NT2/D1 (cell line): ENCODE measurements at regions not wholly inside any gene's neighbourhood (a gene's known extent, or its start where the extent isn't known, plus 50 kb on each side); places are given as distances from the start of the nearest gene placed in this dataset.
"Not testable (repeated sequence)": the region's sequence is repeated elsewhere in the genome, so short reads cannot be mapped to it uniquely, and the experiment has no call there.

Experiments
- SUZ12 ChIP-seq: IDR thresholded peaks from 2 replicates; pipeline ENCODE4 v1.6.1; 2011; ENCODE audit not compliant: insufficient read length, insufficient read depth; ENCODE audit errors: extremely low read depth
- YY1 ChIP-seq: IDR thresholded peaks from 2 replicates; pipeline ENCODE4 v1.6.1; 2011; ENCODE audit not compliant: insufficient read length, insufficient read depth
- ZNF274 ChIP-seq: IDR thresholded peaks from 2 replicates; pipeline ENCODE4 v1.6.1; 2011; ENCODE audit warnings: mild to moderate bottlenecking, low read depth, low read length

DNA sequence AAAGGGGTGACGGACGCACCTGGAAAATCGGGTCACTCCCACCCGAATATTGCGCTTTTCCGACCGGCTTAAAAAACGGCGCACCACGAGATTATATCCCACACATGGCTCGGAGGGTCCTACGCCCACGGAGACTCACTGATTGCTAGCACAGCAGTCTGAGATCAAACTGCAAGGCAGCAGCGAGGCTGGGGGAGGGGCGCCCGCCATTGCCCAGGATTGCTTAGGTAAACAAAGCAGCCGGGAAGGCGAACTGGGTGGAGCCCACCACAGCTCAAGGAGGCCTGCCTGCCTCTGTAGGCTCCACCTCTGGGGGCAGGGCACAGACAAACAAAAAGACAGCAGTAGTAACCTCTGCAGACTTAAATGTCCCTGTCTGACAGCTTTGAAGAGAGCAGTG is 1471.4 kb downstream of the RAPGEF2 start:
- not testable (repeated sequence) for TF ChIP-seq ZNF274, YY1, SUZ12
